ENCODE measurements at regions not wholly inside any gene's neighbourhood (a gene's known extent, or its start where the extent isn't known, plus 50 kb on each side); places are given as distances from the start of the nearest gene placed in this dataset.

- TF ChIP-seq CTCF (IDR thresholded peaks at IDR 0.05; ENCODE audit: low read depth, low read length, poor library complexity, severe bottlenecking), result no peak
- TF ChIP-seq EZH2phosphoT487 (IDR thresholded peaks at IDR 0.05; ENCODE audit: borderline replicate concordance, low read length), result no peak
Observed at GRCh38 chr1:216887032-216887431, 163.8 kb upstream of the ESRRG start.

All from DOHH2 (cell line).